Activated B cell treated with CpG ODN at 0.5 μM for 24 hours (primary cell): ENCODE measurements at regions not wholly inside any gene's neighbourhood (a gene's known extent, or its start where the extent isn't known, plus 50 kb on each side); places are given as distances from the start of the nearest gene placed in this dataset.

ENCODE experiments used
- ATAC-seq: fragments of 200-7000 bp; cut with Tn5 transposase; one replicate; pipeline ENCODE4 v1.10.0; 2021; ENCODE audit warnings: low read depth, mild to moderate bottlenecking, moderate library complexity
- CTCF ChIA-PET: fragments of 350-600 bp; sonication (Branson Sonifier 250); formaldehyde crosslinking; loops from one replicate; lab custom pipeline; 2021; ENCODE audit warnings: antibody characterized with exemption; lab: Charles Lee
- POLR2A ChIA-PET: fragments of 350-600 bp; sonication (Branson Sonifier 250); formaldehyde crosslinking; loops from one replicate; lab custom pipeline; 2021; ENCODE audit warnings: antibody characterized with exemption; lab: Charles Lee
- DNase-seq: peaks from one replicate; pipeline ENCODE4 v3.0.0; 2022
- H3K27ac Mint-ChIP-seq: one replicate; pipeline ENCODE4 v1.8.0; 2020; ENCODE audit warnings: mixed read lengths
- H3K27me3 Mint-ChIP-seq: one replicate; pipeline ENCODE4 v1.8.0; 2021; ENCODE audit warnings: mixed read lengths
- H3K36me3 Mint-ChIP-seq: one replicate; pipeline ENCODE4 v1.8.0; 2021; ENCODE audit warnings: low read depth, mixed read lengths
- H3K4me1 Mint-ChIP-seq: one replicate; pipeline ENCODE4 v1.8.0; 2021; ENCODE audit warnings: mixed read lengths
- H3K4me3 Mint-ChIP-seq: one replicate; pipeline ENCODE4 v1.8.0; 2020; ENCODE audit warnings: mild to moderate bottlenecking, mixed read lengths
- H3K9me3 Mint-ChIP-seq: one replicate; pipeline ENCODE4 v1.8.0; 2020; ENCODE audit warnings: mixed read lengths
- CTCF ChIP-seq: fragments of 200-600 bp; IDR thresholded peaks from one replicate; pipeline ENCODE4 v1.8.0; 2022; ENCODE audit warnings: antibody characterized with exemption, mild to moderate bottlenecking
- intact Hi-C: fragments of 100-400 bp; cut with micrococcal nuclease; formaldehyde crosslinking; loops from one replicate; pipeline ENCODE4 v1.15.1; 2024

- ATAC-seq, result no peak
- Mint-ChIP-seq H3K9me3 (peaks cover 4% of the 10 kb centered on the region), H3K27ac (no peak overlapping the region), H3K4me3 (no peak overlapping the region), H3K27me3 (no peaks in the 10 kb centered on the region), H3K4me1 (no peaks in the 10 kb centered on the region), H3K36me3 (no peaks in the 10 kb centered on the region)
- CTCF ChIA-PET, result no interaction called here
- DNase-seq, result no peak
- POLR2A ChIA-PET, result no interaction called here
- TF ChIP-seq CTCF, result no peak
- intact Hi-C loops, result no loop called here
These were observed 110.7 kb downstream of the SOX1 start for GRCh38 chr13:112177450-112178288.

GRCh38 chr13:112178769-112179168 lies 111.8 kb downstream of the SOX1 start:
- Mint-ChIP-seq H3K9me3 (peaks cover 2% of the 10 kb centered on the region), H3K4me3 (no peak overlapping the region), H3K4me1 (no peaks in the 10 kb centered on the region), H3K27me3 (no peaks in the 10 kb centered on the region), H3K27ac (no peak overlapping the region), H3K36me3 (no peaks in the 10 kb centered on the region)
- ChIA-PET CTCF (no interaction called here), POLR2A (no interaction called here)
- ATAC-seq, result no peak
- TF ChIP-seq CTCF, result no peak
- DNase-seq, result no peak
- intact Hi-C loops, result no loop called here

- ATAC-seq (no peak), DNase-seq (no peak)
- no peak for TF ChIP-seq CTCF
- no peaks in the 10 kb centered on the region for H3K9me3 Mint-ChIP-seq
- intact Hi-C loops, result no loop called here
- H3K27ac Mint-ChIP-seq, result no peak overlapping the region
- H3K27me3 Mint-ChIP-seq, result no peaks in the 10 kb centered on the region
- CTCF ChIA-PET, result no interaction called here
- no peak overlapping the region for H3K4me3 Mint-ChIP-seq
- H3K36me3 Mint-ChIP-seq, result no peaks in the 10 kb centered on the region
- POLR2A ChIA-PET, result no interaction called here
- H3K4me1 Mint-ChIP-seq, result no peaks in the 10 kb centered on the region
These were observed 112.5 kb downstream of the SOX1 start for GRCh38 chr13:112179421-112179820.

- Mint-ChIP-seq H3K4me1 (no peaks in the 10 kb centered on the region), H3K36me3 (no peaks in the 10 kb centered on the region), H3K27ac (no peak overlapping the region), H3K9me3 (no peaks in the 10 kb centered on the region), H3K27me3 (no peaks in the 10 kb centered on the region), H3K4me3 (no peak overlapping the region)
- ChIA-PET POLR2A (no interaction called here), CTCF (no interaction called here)
- intact Hi-C loops, result no loop called here
- no peak for ATAC-seq
- DNase-seq, result no peak
- TF ChIP-seq CTCF, result no peak
These were observed 113.0 kb downstream of the SOX1 start for GRCh38 chr13:112179995-112180394.

- Mint-ChIP-seq H3K9me3 (no peaks in the 10 kb centered on the region), H3K36me3 (no peaks in the 10 kb centered on the region), H3K27ac (no peak overlapping the region), H3K27me3 (no peaks in the 10 kb centered on the region), H3K4me3 (no peak overlapping the region), H3K4me1 (no peaks in the 10 kb centered on the region)
- CTCF ChIA-PET, result no interaction called here
- intact Hi-C loops, result no loop called here
- TF ChIP-seq CTCF, result no peak
- ATAC-seq (no peak), DNase-seq (no peak)
- POLR2A ChIA-PET, result no interaction called here
These were observed 114.6 kb downstream of the SOX1 start for GRCh38 chr13:112181336-112182067.
